ENCODE measurements at regions not wholly inside any gene's neighbourhood (a gene's known extent, or its start where the extent isn't known, plus 50 kb on each side); places are given as distances from the start of the nearest gene placed in this dataset.

- no peaks in the 10 kb centered on the region for H3K36me3 ChIP-seq (ENCODE audit: control insufficient read depth in 2 of 4, insufficient read depth in 4 of 4, low read length in 3 of 4)
- H2BK5ac ChIP-seq (ENCODE audit: low read depth, low read length), result no peak overlapping the region
- H3K9me3 ChIP-seq (ENCODE audit: insufficient read depth in 2 of 2, low read depth in 1 of 2, low read length in 1 of 2), result no peaks in the 10 kb centered on the region
- no peaks in the 10 kb centered on the region for H3K79me1 ChIP-seq (ENCODE audit: low read depth, low read length)
- no peak overlapping the region for H2BK20ac ChIP-seq (ENCODE audit: low read length)
- H3K56ac ChIP-seq (replicated peaks; ENCODE audit: insufficient read length, low read depth, low read length), result no peak overlapping the region
- no peak overlapping the region for H3K14ac ChIP-seq (ENCODE audit: insufficient read length)
- no peak overlapping the region for H3K18ac ChIP-seq (ENCODE audit: extremely low read depth, low read length)
- H3K4me2 ChIP-seq (ENCODE audit: insufficient read depth in 1 of 2, low read depth in 2 of 2, low read length in 2 of 2), result no peak overlapping the region
- no peak overlapping the region for H4K8ac ChIP-seq (ENCODE audit: extremely low read depth, insufficient read depth, low read length)
- no peaks in the 10 kb centered on the region; the same call in 1 of the 2 replicates for H3K23me2 ChIP-seq (ENCODE audit: low read depth, low read length)
- DNase-seq (ENCODE audit: low read depth in 1 of 2, low spot score in 2 of 2) (no peak), FAIRE-seq (no peak)
- no peak overlapping the region for H3K4ac ChIP-seq (replicated peaks; ENCODE audit: insufficient read length, low read depth, low read length)
- 0 out of 2 replicates have a peak overlapping the region, but pooled peaks have one; percentile 11 for H2AFZ ChIP-seq (ENCODE audit: low read length)
- no peak overlapping the region for H3K23ac ChIP-seq (ENCODE audit: insufficient read length)
- H2AK5ac ChIP-seq (ENCODE audit: low read depth, low read length), result no peak overlapping the region
- no peak overlapping the region for H3K9ac ChIP-seq (replicated peaks in 1 of 4; ENCODE audit: extremely low read depth in 1 of 4, low read depth in 3 of 4, low read length in 3 of 4)
- H3K79me2 ChIP-seq (ENCODE audit: control insufficient read depth in 1 of 2, insufficient read depth in 2 of 2, low read length in 2 of 2), result no peaks in the 10 kb centered on the region
- TF ChIP-seq POLR2AphosphoS5 (IDR thresholded peaks at IDR 0.05; ENCODE audit: low read depth, low read length) (no peak), POLR2A (IDR thresholded peaks at IDR 0.05; ENCODE audit: control extremely low read depth in 1 of 2, low read depth in 2 of 2, low read length in 2 of 2) (no peak), JUN (IDR thresholded peaks at IDR 0.05; ENCODE audit: low read depth, low read length) (no peak), CHD1 (IDR thresholded peaks at IDR 0.05; ENCODE audit: low read depth, low read length) (no peak), SIRT6 (IDR thresholded peaks at IDR 0.05; ENCODE audit: low read length) (no peak)
- H2BK15ac ChIP-seq (ENCODE audit: low read length), result no peak overlapping the region
- ChIA-PET CTCF (ENCODE audit: partially characterized antibody) (interaction anchor here (1.0 to 1.3 kb wide), 3 partner anchors 33 to 436 kb away, joined by 3 read pairs; no protein-coding TSS in a partner anchor), POLR2A (ENCODE audit: partially characterized antibody) (no interaction called here)
- 76% methylated on average over 5 of the region's 5 CpGs; no CpG with 5 or more reads in 1 of the 2 experiments for WGBS, 2 experiments (ENCODE audit: extremely low coverage in 1 of 2, insufficient coverage in 1 of 2, insufficient read length in 1 of 2, insufficient replicate concordance in 2 of 2, low coverage in 1 of 2, low lambda C conversion rate in 2 of 2, missing lambda C conversion rate in 1 of 2)
- H3K27me3 ChIP-seq (replicated peaks in 1 of 4; ENCODE audit: control insufficient read depth in 3 of 4, extremely low read depth in 1 of 4, insufficient read depth in 3 of 4, low read length in 3 of 4), result no peaks in the 10 kb centered on the region
- no peak overlapping the region for H2BK12ac ChIP-seq (ENCODE audit: low read depth, low read length)
- no peak overlapping the region for H4K91ac ChIP-seq (replicated peaks; ENCODE audit: insufficient read length, low read length)
- no peak overlapping the region for H2BK120ac ChIP-seq (replicated peaks; ENCODE audit: low read depth, low read length)
- H3K27ac ChIP-seq (ENCODE audit: low read depth, low read length), result no peak overlapping the region
- H4K20me1 ChIP-seq (replicated peaks in 1 of 2; ENCODE audit: control insufficient read depth in 1 of 2, insufficient read depth in 2 of 2, low read length in 2 of 2), result no peaks in the 10 kb centered on the region
- no peaks in the 10 kb centered on the region for H3K4me1 ChIP-seq (replicated peaks in 1 of 4; ENCODE audit: control insufficient read depth in 3 of 4, insufficient read depth in 4 of 4, low read length in 3 of 4)
- no peak overlapping the region for H3K4me3 ChIP-seq (ENCODE audit: extremely low read depth in 1 of 4, insufficient read depth in 2 of 4, low read depth in 3 of 4, low read length in 4 of 4)
- H4K5ac ChIP-seq (ENCODE audit: insufficient read length, low read depth, low read length), result no peak overlapping the region
Observed at GRCh38 chr7:41256186-41256945, 446.5 kb downstream of the INHBA start.
